GM12878 (cell line): ENCODE measurements at regions not wholly inside any gene's neighbourhood (a gene's known extent, or its start where the extent isn't known, plus 50 kb on each side); places are given as distances from the start of the nearest gene placed in this dataset.

Experiments
- ATAC-seq: fragments of 200-7000 bp; cut with Tn5 transposase; 3 replicates; pipeline ENCODE4 v1.9.1; 2020; ENCODE audit warnings: mild to moderate bottlenecking, moderate library complexity
- BruUV-seq: library from RNA; stranded (reverse); fragments of 400-500 nt; replicated peaks from 2 replicates; lab custom pipeline; 2021; lab: Mats Ljungman, UMichigan
- CTCF ChIA-PET: fragments of 300-600 bp; sonication (Branson Sonifier 250); formaldehyde crosslinking; extraction: SDS; loops from one replicate; lab custom pipeline; 2021; ENCODE audit warnings: inconsistent platforms; lab: Yijun Ruan, JAX
- POLR2A ChIA-PET: fragments of 350-600 bp; formaldehyde crosslinking; extraction: SDS; loops from one replicate; lab custom pipeline; 2021; ENCODE audit warnings: inconsistent platforms; lab: Charles Lee
- RAD21 ChIA-PET: fragments of 300-600 bp; sonication (Branson Sonifier 250); formaldehyde crosslinking; loops from one replicate; lab custom pipeline; 2023; ENCODE audit warnings: antibody characterized with exemption; ENCODE audit not compliant: unreplicated experiment; lab: Charles Lee
- SMC1A ChIA-PET: fragments of 300-600 bp; sonication (Branson Sonifier 250); formaldehyde crosslinking; loops from one replicate; lab custom pipeline; 2023; ENCODE audit not compliant: unreplicated experiment, uncharacterized antibody; lab: Charles Lee
- DNase-seq: peaks from one replicate; pipeline ENCODE4 v3.0.0-alpha.2; 2011; ENCODE audit warnings: low read depth, low spot score
- FAIRE-seq: peaks from 3 replicates; lab custom pipeline; 2011; peaks lifted over from hg19 to GRCh38; lab: Jason Lieb, UNC
- H2AFZ ChIP-seq: 2 replicates; pipeline ENCODE4 v1.6.0; 2011; ENCODE audit warnings: low read depth, low read length, control low read depth; ENCODE audit not compliant: control insufficient read depth
- H3K27ac ChIP-seq: 2 replicates; pipeline ENCODE4 v1.5.1; 2011; ENCODE audit warnings: control low read depth; ENCODE audit not compliant: control insufficient read depth, insufficient read depth
- H3K27me3 ChIP-seq, 2 experiments: replicated peaks in 1 of 2; 2 replicates each; pipeline versions ENCODE4 v1.6.0 to v1.6.1; 2011; ENCODE audit warnings: low read length in 1 of 2; ENCODE audit not compliant: control insufficient read depth in 2 of 2, insufficient read depth in 2 of 2
- H3K36me3 ChIP-seq, 2 experiments: 2 replicates each; pipeline ENCODE4 v1.5.1; 2011; ENCODE audit warnings: low read length in 1 of 2; ENCODE audit not compliant: control insufficient read depth in 2 of 2, insufficient read depth in 2 of 2
- H3K4me1 ChIP-seq: 2 replicates; pipeline ENCODE4 v1.6.1; 2011; ENCODE audit warnings: mild to moderate bottlenecking, low read length, moderate library complexity, mixed read lengths; ENCODE audit not compliant: control insufficient read depth, insufficient read depth
- H3K4me2 ChIP-seq: 2 replicates; pipeline ENCODE4 v1.6.0; 2011; ENCODE audit warnings: control low read depth; ENCODE audit not compliant: control insufficient read depth, insufficient read depth
- H3K4me3 ChIP-seq: fragments of 200-600 bp; sonication (generic); 2 replicates; pipeline ENCODE4 v1.5.1; 2016
- H3K79me2 ChIP-seq: 2 replicates; pipeline ENCODE4 v1.6.0; 2011; ENCODE audit warnings: low read length; ENCODE audit not compliant: control insufficient read depth, insufficient read depth
- H3K9ac ChIP-seq: 2 replicates; pipeline ENCODE4 v1.8.0; 2011; ENCODE audit warnings: low read length, control low read depth, mixed read lengths; ENCODE audit not compliant: control insufficient read depth, insufficient read depth
- H3K9me3 ChIP-seq: replicated peaks from 3 replicates; pipeline ENCODE4 v1.5.1; 2011; ENCODE audit warnings: mild to moderate bottlenecking, low read length; ENCODE audit not compliant: control insufficient read depth, insufficient read depth
- H4K20me1 ChIP-seq: 2 replicates; pipeline ENCODE4 v1.6.0; 2011; ENCODE audit not compliant: control insufficient read depth, insufficient read depth
- BCLAF1 ChIP-seq: fragments of 450-650 bp; IDR thresholded peaks from 2 replicates; pipeline ENCODE4 v1.6.1; 2017; ENCODE audit warnings: antibody characterized with exemption, mild to moderate bottlenecking, moderate library complexity
- E4F1 ChIP-seq: fragments of 450-650 bp; IDR thresholded peaks from 2 replicates; pipeline ENCODE4 v1.6.1; 2018; ENCODE audit warnings: borderline replicate concordance, mild to moderate bottlenecking; ENCODE audit not compliant: partially characterized antibody
- HDGF ChIP-seq: fragments of 450-650 bp; IDR thresholded peaks from 2 replicates; pipeline ENCODE4 v1.6.1; 2016; ENCODE audit warnings: antibody characterized with exemption
- MEF2A ChIP-seq: IDR thresholded peaks from 2 replicates; pipeline ENCODE4 v1.6.1; 2011; ENCODE audit warnings: low read depth, mild to moderate bottlenecking, low read length, moderate library complexity; ENCODE audit not compliant: insufficient read depth
- PKNOX1 ChIP-seq: fragments of 450-650 bp; IDR thresholded peaks from 2 replicates; pipeline ENCODE4 v1.6.1; 2016; ENCODE audit warnings: mild to moderate bottlenecking
- ZBTB11 ChIP-seq: fragments of 450-650 bp; formaldehyde crosslinking; IDR thresholded peaks from 2 replicates; pipeline ENCODE4 v1.5.0; 2022; ENCODE audit warnings: mild to moderate bottlenecking, missing genetic modification characterization
- WGBS: methylation state at CpG from one replicate; pipeline ENCODE4 v1.1.6; 2016; ENCODE audit warnings: low lambda C conversion rate; ENCODE audit not compliant: insufficient replicate concordance, insufficient coverage; ENCODE audit errors: missing lambda C conversion rate; 5-methylcytosine and 5-hydroxymethylcytosine counted together
- in situ Hi-C: fragments of 300-500 bp; cut with MboI; formaldehyde crosslinking; loops from 9 replicates; pipeline ENCODE4 v1.14.3; 2018; ENCODE audit warnings: mixed read lengths
- intact Hi-C: fragments of 100-400 bp; cut with micrococcal nuclease; formaldehyde crosslinking; loops from one replicate; pipeline ENCODE4 v1.14.2; 2022; ENCODE audit not compliant: unreplicated experiment

GRCh38 chr3:117723825-117724224 is 1014.2 kb downstream of the TUSC7 start:
- no peak for TF ChIP-seq BCLAF1
- TF ChIP-seq PKNOX1: no peak
- no peak for TF ChIP-seq HDGF
- FAIRE-seq: no peak
- in situ Hi-C loops: no loop called here
- no peak for DNase-seq
- Histone ChIP-seq H3K27ac (no peak overlapping the region), H3K4me3 (no peak overlapping the region), H3K27me3 (no peaks in the 10 kb centered on the region; a peak in 1 of 4 replicates), H2AFZ (no peak overlapping the region), H3K9me3 (no peaks in the 10 kb centered on the region), H3K4me1 (no peaks in the 10 kb centered on the region), H4K20me1 (no peaks in the 10 kb centered on the region), H3K79me2 (no peaks in the 10 kb centered on the region), H3K36me3 (no peaks in the 10 kb centered on the region), H3K9ac (no peak overlapping the region), H3K4me2 (no peak overlapping the region)
- no TSS peak for BruUV-seq
- SMC1A ChIA-PET: no interaction called here
- ATAC-seq: no peak
- WGBS: 64% methylated on average over 3 of the region's 3 CpGs
- RAD21 ChIA-PET: no interaction called here
- POLR2A ChIA-PET: no interaction called here
- intact Hi-C loops: loop anchor here (10.0 kb wide), 1 partner anchor 859 kb away; no protein-coding TSS in a partner anchor
- CTCF ChIA-PET: interaction anchor here (1.3 kb wide), 1 partner anchor 9 kb away, joined by 3 read pairs; no protein-coding TSS in a partner anchor

GRCh38 chr3:117725314-117725713 is 1015.7 kb downstream of the TUSC7 start:
- POLR2A ChIA-PET: no interaction called here
- no peaks in the 10 kb centered on the region for H3K9me3 ChIP-seq
- no peaks in the 10 kb centered on the region for H3K4me1 ChIP-seq
- H3K36me3 ChIP-seq: no peaks in the 10 kb centered on the region
- RAD21 ChIA-PET: no interaction called here
- no peak overlapping the region for H3K9ac ChIP-seq
- H2AFZ ChIP-seq: no peak overlapping the region
- no peaks in the 10 kb centered on the region for H3K79me2 ChIP-seq
- SMC1A ChIA-PET: no interaction called here
- CTCF ChIA-PET: no interaction called here
- no peaks in the 10 kb centered on the region; a peak in 1 of 4 replicates for H3K27me3 ChIP-seq
- no peak overlapping the region for H3K27ac ChIP-seq
- no TSS peak for BruUV-seq
- WGBS: 47% methylated on average over 4 of the region's 4 CpGs
- DNase-seq (no peak), FAIRE-seq (no peak), ATAC-seq (no peak)
- H3K4me2 ChIP-seq: no peak overlapping the region
- intact Hi-C loops (loop anchor here (10.0 kb wide), 1 partner anchor 861 kb away; no protein-coding TSS in a partner anchor), in situ Hi-C loops (no loop called here)
- H4K20me1 ChIP-seq: no peaks in the 10 kb centered on the region
- H3K4me3 ChIP-seq: no peak overlapping the region
- no peak for TF ChIP-seq E4F1
- no peak for TF ChIP-seq ZBTB11 (CRISPR knock-in tag)
- no peak for TF ChIP-seq MEF2A
